Fibroblast of lung (primary cell): ENCODE measurements at regions not wholly inside any gene's neighbourhood (a gene's known extent, or its start where the extent isn't known, plus 50 kb on each side); places are given as distances from the start of the nearest gene placed in this dataset.
A peak's percentile ranks its signal among the peaks of the same experiment; 100 is the strongest.

ENCODE experiments used
- DNase-seq, 2 donors: peaks; one replicate each; pipeline versions ENCODE4 v3.0.0 to v3.0.0-alpha.2; 2010; ENCODE audit warnings: low read depth in 2 of 2
- H2AFZ ChIP-seq: 2 replicates; pipeline ENCODE4 v1.5.1; 2012; ENCODE audit warnings: low read length, control low read depth, inconsistent platforms
- H3K27ac ChIP-seq: 2 replicates; pipeline ENCODE4 v1.5.1; 2011; ENCODE audit warnings: low read length, control low read depth; ENCODE audit not compliant: insufficient read depth
- H3K27me3 ChIP-seq: 2 replicates; pipeline ENCODE4 v1.5.1; 2011; ENCODE audit warnings: mild to moderate bottlenecking, low read length; ENCODE audit not compliant: control insufficient read depth, insufficient read depth
- H3K36me3 ChIP-seq: 2 replicates; pipeline ENCODE4 v1.5.1; 2011; ENCODE audit warnings: low read length; ENCODE audit not compliant: control insufficient read depth, insufficient read depth
- H3K4me1 ChIP-seq: 2 replicates; pipeline ENCODE4 v1.5.1; 2011; ENCODE audit warnings: low read length; ENCODE audit not compliant: control insufficient read depth, insufficient read depth; ENCODE audit errors: extremely low read depth
- H3K4me2 ChIP-seq: 2 replicates; pipeline ENCODE4 v1.5.1; 2011; ENCODE audit warnings: low read length, control low read depth; ENCODE audit not compliant: insufficient read depth; ENCODE audit errors: extremely low read depth
- H3K4me3 ChIP-seq, 4 experiments: fragments of 200-600 bp in 1 of 4; sonication (generic) in 1 of 4; replicated peaks in 1 of 4; 2 replicates each; pipeline ENCODE4 v1.5.1; 2011 to 2016; ENCODE audit warnings: low read length in 4 of 4, low read depth in 3 of 4, mild to moderate bottlenecking in 3 of 4, control low read depth in 2 of 4, inconsistent platforms in 1 of 4, mixed read lengths in 1 of 4; ENCODE audit not compliant: insufficient read depth in 1 of 4; ENCODE audit errors: control extremely low read depth in 1 of 4
- H3K79me2 ChIP-seq: 2 replicates; pipeline ENCODE4 v1.5.1; 2012; ENCODE audit warnings: mild to moderate bottlenecking, low read length, inconsistent platforms; ENCODE audit not compliant: control insufficient read depth, insufficient read depth
- H3K9ac ChIP-seq: 2 replicates; pipeline ENCODE4 v1.5.1; 2011; ENCODE audit warnings: mild to moderate bottlenecking, low read length, control low read depth; ENCODE audit not compliant: insufficient read depth
- H3K9me3 ChIP-seq: 2 replicates; pipeline ENCODE4 v1.5.1; 2012; ENCODE audit warnings: low read depth, low read length; ENCODE audit not compliant: control insufficient read depth, insufficient read depth
- H4K20me1 ChIP-seq: 2 replicates; pipeline ENCODE4 v1.5.1; 2011; ENCODE audit warnings: low read length; ENCODE audit not compliant: control insufficient read depth, insufficient read depth; ENCODE audit errors: extremely low read depth
- CTCF ChIP-seq, 2 donors: IDR thresholded peaks in 1 of 2; conservative IDR thresholded peaks in 1 of 2; 1 replicate in 1 of 2; 2 replicates in 1 of 2; pipeline ENCODE4 v1.5.1; 2011 to 2012; ENCODE audit warnings: low read length in 2 of 2, control low read depth in 1 of 2, inconsistent platforms in 1 of 2, low read depth in 1 of 2, mild to moderate bottlenecking in 1 of 2
- EZH2 ChIP-seq: IDR thresholded peaks from 2 replicates; pipeline ENCODE4 v1.5.1; 2012; ENCODE audit warnings: low read length, control low read depth, mild to moderate bottlenecking; ENCODE audit errors: missing control alignments

GRCh38 chr9:73805853-73806458 lies 654.3 kb downstream of the ANXA1 start:
- H3K4me1 ChIP-seq = no peaks in the 10 kb centered on the region
- no peaks in the 10 kb centered on the region for H3K36me3 ChIP-seq
- H3K27ac ChIP-seq = no peak overlapping the region
- no peaks in the 10 kb centered on the region for H3K79me2 ChIP-seq
- H2AFZ ChIP-seq = no peak overlapping the region
- H3K27me3 ChIP-seq = no peaks in the 10 kb centered on the region
- DNase-seq = no peak
- TF ChIP-seq CTCF (conservative IDR thresholded peaks at IDR 0.05 in 1 of 2, IDR thresholded peaks at IDR 0.05 in 1 of 2; ENCODE audit: low read depth in 1 of 2, low read length in 2 of 2) (no peak), EZH2 (no peak)
- H3K4me3 ChIP-seq = no peak overlapping the region
- H4K20me1 ChIP-seq = no peaks in the 10 kb centered on the region
- no peaks in the 10 kb centered on the region for H3K9me3 ChIP-seq
- no peak overlapping the region for H3K9ac ChIP-seq
- no peak overlapping the region for H3K4me2 ChIP-seq

GRCh38 chr9:73806876-73807275 lies 655.2 kb downstream of the ANXA1 start:
- peak in 1 of 2 donors; percentile 26 for DNase-seq
- Histone ChIP-seq H3K27ac (no peak overlapping the region), H3K4me2 (no peak overlapping the region), H3K4me1 (no peaks in the 10 kb centered on the region), H3K36me3 (no peaks in the 10 kb centered on the region), H3K9me3 (no peaks in the 10 kb centered on the region), H4K20me1 (no peaks in the 10 kb centered on the region), H2AFZ (no peak overlapping the region), H3K27me3 (no peaks in the 10 kb centered on the region), H3K9ac (no peak overlapping the region), H3K79me2 (no peaks in the 10 kb centered on the region), H3K4me3 (no peak overlapping the region)
- no peak for TF ChIP-seq EZH2
- no peak for TF ChIP-seq CTCF (conservative IDR thresholded peaks at IDR 0.05 in 1 of 2, IDR thresholded peaks at IDR 0.05 in 1 of 2; ENCODE audit: low read depth in 1 of 2, low read length in 2 of 2)

DNA sequence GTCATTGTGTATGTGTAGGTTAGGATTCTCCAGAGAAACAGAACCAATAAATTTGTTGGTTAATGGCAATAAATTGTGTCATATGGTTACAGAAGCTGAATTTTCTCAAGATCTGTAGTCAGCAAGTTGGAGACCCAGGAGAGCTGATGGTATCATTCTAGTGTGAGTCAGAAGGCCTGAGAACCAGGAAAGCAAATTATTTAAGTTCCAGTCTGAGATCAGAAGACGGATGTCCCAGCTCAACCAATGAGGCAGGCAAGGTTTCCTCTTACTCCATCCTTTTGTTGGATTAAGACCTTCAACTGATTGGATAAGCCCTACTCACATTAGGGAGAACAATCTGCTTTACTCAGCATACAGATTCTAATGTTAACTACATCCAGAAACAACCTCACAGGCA lies 656.3 kb downstream of the ANXA1 start:
- no peaks in the 10 kb centered on the region for H3K27me3 ChIP-seq
- no peak overlapping the region for H3K4me2 ChIP-seq
- no peak overlapping the region for H3K4me3 ChIP-seq
- H3K79me2 ChIP-seq = no peaks in the 10 kb centered on the region
- TF ChIP-seq CTCF (conservative IDR thresholded peaks at IDR 0.05 in 1 of 2, IDR thresholded peaks at IDR 0.05 in 1 of 2; ENCODE audit: low read depth in 1 of 2, low read length in 2 of 2) = no peak
- no peak for TF ChIP-seq EZH2
- no peak overlapping the region for H2AFZ ChIP-seq
- no peaks in the 10 kb centered on the region for H3K4me1 ChIP-seq
- peak in 1 of 2 donors; percentile 63 for DNase-seq
- no peaks in the 10 kb centered on the region for H4K20me1 ChIP-seq
- no peaks in the 10 kb centered on the region for H3K9me3 ChIP-seq
- H3K36me3 ChIP-seq = no peaks in the 10 kb centered on the region
- no peak overlapping the region for H3K9ac ChIP-seq
- H3K27ac ChIP-seq = no peak overlapping the region
